ENCODE measurements at regions not wholly inside any gene's neighbourhood (a gene's known extent, or its start where the extent isn't known, plus 50 kb on each side); places are given as distances from the start of the nearest gene placed in this dataset.

- no peak for TF ChIP-seq POLR2A (IDR thresholded peaks at IDR 0.05; ENCODE audit: low read length)
- TF ChIP-seq GATA1 (IDR thresholded peaks at IDR 0.05; ENCODE audit: low read depth, low read length): no peak
These were observed 55.4 kb upstream of the PLET1 start for GRCh38 chr11:112315861-112316739.

Data from erythroblast (primary cell).